ENCODE measurements at regions not wholly inside any gene's neighbourhood (a gene's known extent, or its start where the extent isn't known, plus 50 kb on each side); places are given as distances from the start of the nearest gene placed in this dataset.

GRCh38 chr11:104650234-104650633 is 248.0 kb downstream of the CASP12 start:
- FAIRE-seq, result no peak
- TF ChIP-seq, protein P1, sequence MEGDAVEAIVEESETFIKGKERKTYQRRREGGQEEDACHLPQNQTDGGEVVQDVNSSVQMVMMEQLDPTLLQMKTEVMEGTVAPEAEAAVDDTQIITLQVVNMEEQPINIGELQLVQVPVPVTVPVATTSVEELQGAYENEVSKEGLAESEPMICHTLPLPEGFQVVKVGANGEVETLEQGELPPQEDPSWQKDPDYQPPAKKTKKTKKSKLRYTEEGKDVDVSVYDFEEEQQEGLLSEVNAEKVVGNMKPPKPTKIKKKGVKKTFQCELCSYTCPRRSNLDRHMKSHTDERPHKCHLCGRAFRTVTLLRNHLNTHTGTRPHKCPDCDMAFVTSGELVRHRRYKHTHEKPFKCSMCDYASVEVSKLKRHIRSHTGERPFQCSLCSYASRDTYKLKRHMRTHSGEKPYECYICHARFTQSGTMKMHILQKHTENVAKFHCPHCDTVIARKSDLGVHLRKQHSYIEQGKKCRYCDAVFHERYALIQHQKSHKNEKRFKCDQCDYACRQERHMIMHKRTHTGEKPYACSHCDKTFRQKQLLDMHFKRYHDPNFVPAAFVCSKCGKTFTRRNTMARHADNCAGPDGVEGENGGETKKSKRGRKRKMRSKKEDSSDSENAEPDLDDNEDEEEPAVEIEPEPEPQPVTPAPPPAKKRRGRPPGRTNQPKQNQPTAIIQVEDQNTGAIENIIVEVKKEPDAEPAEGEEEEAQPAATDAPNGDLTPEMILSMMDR (IDR thresholded peaks at IDR 0.05; ENCODE audit: borderline replicate concordance, extremely low read depth, insufficient read depth), result no peak
- intact Hi-C loops (cut with DNase I), result no loop called here

GRCh38 chr11:104649002-104649401 is 249.3 kb downstream of the CASP12 start:
- TF ChIP-seq, protein P1 (IDR thresholded peaks at IDR 0.05; ENCODE audit: borderline replicate concordance, extremely low read depth, insufficient read depth), result no peak
- DNase-seq (no peak), FAIRE-seq (no peak)
- intact Hi-C loops (cut with DNase I), result no loop called here
- Histone ChIP-seq H3K4me3 (ENCODE audit: low read length in 3 of 3) (no peak overlapping the region), H3K27ac (ENCODE audit: low read depth in 2 of 2, low read length in 2 of 2) (no peak overlapping the region), H3K4me1 (ENCODE audit: control insufficient read depth in 2 of 3, insufficient read depth in 2 of 3, low read depth in 1 of 3, low read length in 3 of 3) (no peaks in the 10 kb centered on the region), H3K9ac (ENCODE audit: low read length in 3 of 3) (no peak overlapping the region), H3K27me3 (ENCODE audit: control insufficient read depth, insufficient read depth, low read length) (no peaks in the 10 kb centered on the region), H3K9me3 (ENCODE audit: control insufficient read depth in 2 of 3, insufficient read depth in 1 of 3, low read length in 3 of 3) (no peaks in the 10 kb centered on the region), H3K36me3 (ENCODE audit: control insufficient read depth in 2 of 3, insufficient read depth in 3 of 3, low read length in 3 of 3) (no peaks in the 10 kb centered on the region)

More at GRCh38 chr11:104650234-104650633, 248.0 kb downstream of the CASP12 start:
- Histone ChIP-seq H3K27me3 (ENCODE audit: control insufficient read depth, insufficient read depth, low read length) (no peaks in the 10 kb centered on the region), H3K27ac (ENCODE audit: low read depth in 2 of 2, low read length in 2 of 2) (no peak overlapping the region), H3K9ac (ENCODE audit: low read length in 3 of 3) (no peak overlapping the region), H3K9me3 (ENCODE audit: control insufficient read depth in 2 of 3, insufficient read depth in 1 of 3, low read length in 3 of 3) (no peaks in the 10 kb centered on the region), H3K36me3 (ENCODE audit: control insufficient read depth in 2 of 3, insufficient read depth in 3 of 3, low read length in 3 of 3) (no peaks in the 10 kb centered on the region), H3K4me3 (ENCODE audit: low read length in 3 of 3) (no peak overlapping the region), H3K4me1 (ENCODE audit: control insufficient read depth in 2 of 3, insufficient read depth in 2 of 3, low read depth in 1 of 3, low read length in 3 of 3) (no peaks in the 10 kb centered on the region)
- DNase-seq, result peak in 2 of 5 donors; percentile 6 to 15

GRCh38 chr11:104645261-104646222 is 252.7 kb downstream of the CASP12 start:
- no peaks in the 10 kb centered on the region for H3K4me1 ChIP-seq (ENCODE audit: control insufficient read depth in 2 of 3, insufficient read depth in 2 of 3, low read depth in 1 of 3, low read length in 3 of 3)
- H3K9me3 ChIP-seq (ENCODE audit: control insufficient read depth in 2 of 3, insufficient read depth in 1 of 3, low read length in 3 of 3), result no peaks in the 10 kb centered on the region
- TF ChIP-seq, protein P1 (IDR thresholded peaks at IDR 0.05; ENCODE audit: borderline replicate concordance, extremely low read depth, insufficient read depth), result no peak
- no peaks in the 10 kb centered on the region for H3K36me3 ChIP-seq (ENCODE audit: control insufficient read depth in 2 of 3, insufficient read depth in 3 of 3, low read length in 3 of 3)
- no peak overlapping the region for H3K27ac ChIP-seq (ENCODE audit: low read depth in 2 of 2, low read length in 2 of 2)
- FAIRE-seq (no peak), DNase-seq (peak in 4 of 5 donors; percentile 44 to 89 (median 77))
- H3K9ac ChIP-seq (ENCODE audit: low read length in 3 of 3), result no peak overlapping the region
- H3K27me3 ChIP-seq (ENCODE audit: control insufficient read depth, insufficient read depth, low read length), result no peaks in the 10 kb centered on the region
- intact Hi-C loops (cut with DNase I), result no loop called here
- no peak overlapping the region for H3K4me3 ChIP-seq (ENCODE audit: low read length in 3 of 3)

Data from kidney (tissue), 13 donors.